ENCODE measurements at regions not wholly inside any gene's neighbourhood (a gene's known extent, or its start where the extent isn't known, plus 50 kb on each side); places are given as distances from the start of the nearest gene placed in this dataset.

DNA sequence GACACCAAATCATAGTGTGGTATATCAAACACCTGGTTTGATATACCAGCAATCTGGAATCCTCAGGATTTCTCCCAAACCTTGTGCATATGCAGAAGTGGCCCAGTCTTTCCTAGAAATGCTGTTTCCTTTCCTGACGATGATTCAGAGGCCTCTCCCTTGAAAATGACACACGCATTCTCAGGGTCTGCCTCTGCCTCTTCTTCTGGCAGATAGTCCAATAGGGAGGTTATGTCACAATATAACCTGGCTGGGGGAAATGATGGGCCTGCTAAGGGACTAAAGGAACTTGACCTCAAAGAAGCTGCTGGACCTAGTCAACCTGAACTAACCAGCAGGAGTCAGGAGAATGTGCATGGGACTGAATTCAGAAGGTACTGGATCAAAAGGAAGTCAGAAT is 435.2 kb downstream of the IDS start:
- DNase-seq, result no peak
- intact Hi-C loops (cut with DNase I), result no loop called here
- ATAC-seq, result no peak

GRCh38 chrX:149060921-149061320 is 444.2 kb downstream of the IDS start:
- no peak for DNase-seq

More at GRCh38 chrX:149060921-149061320, 444.2 kb downstream of the IDS start:
- intact Hi-C loops (cut with DNase I), result no loop called here
- ATAC-seq, result no peak

Data from left cardiac atrium (tissue), 4 donors.